Astrocyte (in vitro differentiated cells and primary cell): ENCODE measurements at regions not wholly inside any gene's neighbourhood (a gene's known extent, or its start where the extent isn't known, plus 50 kb on each side); places are given as distances from the start of the nearest gene placed in this dataset.

Experiments
- EZH2 ChIP-seq: IDR thresholded peaks from 2 replicates; pipeline ENCODE4 v1.6.1; 2012; ENCODE audit warnings: mild to moderate bottlenecking, low read length, inconsistent platforms; ENCODE audit not compliant: insufficient read depth
- TF ChIP-seq, protein P1 (sequence below): IDR thresholded peaks from 2 replicates; pipeline ENCODE4 v1.5.1; 2011; ENCODE audit warnings: low read depth, mild to moderate bottlenecking, inconsistent platforms, low read length, moderate library complexity; ENCODE audit not compliant: insufficient read depth

- TF ChIP-seq, protein P1, sequence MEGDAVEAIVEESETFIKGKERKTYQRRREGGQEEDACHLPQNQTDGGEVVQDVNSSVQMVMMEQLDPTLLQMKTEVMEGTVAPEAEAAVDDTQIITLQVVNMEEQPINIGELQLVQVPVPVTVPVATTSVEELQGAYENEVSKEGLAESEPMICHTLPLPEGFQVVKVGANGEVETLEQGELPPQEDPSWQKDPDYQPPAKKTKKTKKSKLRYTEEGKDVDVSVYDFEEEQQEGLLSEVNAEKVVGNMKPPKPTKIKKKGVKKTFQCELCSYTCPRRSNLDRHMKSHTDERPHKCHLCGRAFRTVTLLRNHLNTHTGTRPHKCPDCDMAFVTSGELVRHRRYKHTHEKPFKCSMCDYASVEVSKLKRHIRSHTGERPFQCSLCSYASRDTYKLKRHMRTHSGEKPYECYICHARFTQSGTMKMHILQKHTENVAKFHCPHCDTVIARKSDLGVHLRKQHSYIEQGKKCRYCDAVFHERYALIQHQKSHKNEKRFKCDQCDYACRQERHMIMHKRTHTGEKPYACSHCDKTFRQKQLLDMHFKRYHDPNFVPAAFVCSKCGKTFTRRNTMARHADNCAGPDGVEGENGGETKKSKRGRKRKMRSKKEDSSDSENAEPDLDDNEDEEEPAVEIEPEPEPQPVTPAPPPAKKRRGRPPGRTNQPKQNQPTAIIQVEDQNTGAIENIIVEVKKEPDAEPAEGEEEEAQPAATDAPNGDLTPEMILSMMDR, result no peak
- TF ChIP-seq EZH2, result no peak
Measured at GRCh38 chr12:131331148-131331750, 377.5 kb downstream of the ADGRD1 start.
